ENCODE measurements at regions not wholly inside any gene's neighbourhood (a gene's known extent, or its start where the extent isn't known, plus 50 kb on each side); places are given as distances from the start of the nearest gene placed in this dataset.

DNA sequence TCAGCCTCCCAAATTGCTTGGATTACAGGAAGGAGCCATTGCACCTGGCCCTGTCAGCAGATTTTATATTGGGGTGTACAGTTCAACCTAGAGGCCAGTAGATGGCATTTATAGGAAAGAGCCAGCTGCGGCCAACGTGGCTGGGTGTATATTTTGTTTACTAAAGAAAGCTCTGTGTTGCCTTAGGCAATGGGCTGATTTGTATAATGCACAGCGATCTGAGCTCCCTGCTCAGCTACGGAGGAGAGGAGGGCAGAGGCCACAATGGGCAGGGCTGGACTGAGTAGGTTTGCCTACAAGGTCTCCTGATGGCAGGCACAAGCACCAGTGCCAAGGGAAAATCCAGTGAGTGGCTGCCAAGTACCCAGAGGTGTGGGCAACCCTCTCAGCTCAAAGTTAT, 282.4 kb downstream of the ARPP21 start:
- TF ChIP-seq, protein P1, sequence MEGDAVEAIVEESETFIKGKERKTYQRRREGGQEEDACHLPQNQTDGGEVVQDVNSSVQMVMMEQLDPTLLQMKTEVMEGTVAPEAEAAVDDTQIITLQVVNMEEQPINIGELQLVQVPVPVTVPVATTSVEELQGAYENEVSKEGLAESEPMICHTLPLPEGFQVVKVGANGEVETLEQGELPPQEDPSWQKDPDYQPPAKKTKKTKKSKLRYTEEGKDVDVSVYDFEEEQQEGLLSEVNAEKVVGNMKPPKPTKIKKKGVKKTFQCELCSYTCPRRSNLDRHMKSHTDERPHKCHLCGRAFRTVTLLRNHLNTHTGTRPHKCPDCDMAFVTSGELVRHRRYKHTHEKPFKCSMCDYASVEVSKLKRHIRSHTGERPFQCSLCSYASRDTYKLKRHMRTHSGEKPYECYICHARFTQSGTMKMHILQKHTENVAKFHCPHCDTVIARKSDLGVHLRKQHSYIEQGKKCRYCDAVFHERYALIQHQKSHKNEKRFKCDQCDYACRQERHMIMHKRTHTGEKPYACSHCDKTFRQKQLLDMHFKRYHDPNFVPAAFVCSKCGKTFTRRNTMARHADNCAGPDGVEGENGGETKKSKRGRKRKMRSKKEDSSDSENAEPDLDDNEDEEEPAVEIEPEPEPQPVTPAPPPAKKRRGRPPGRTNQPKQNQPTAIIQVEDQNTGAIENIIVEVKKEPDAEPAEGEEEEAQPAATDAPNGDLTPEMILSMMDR (tag by site-specific recombination; IDR thresholded peaks at IDR 0.05): no peak
- TF ChIP-seq, protein P2, sequence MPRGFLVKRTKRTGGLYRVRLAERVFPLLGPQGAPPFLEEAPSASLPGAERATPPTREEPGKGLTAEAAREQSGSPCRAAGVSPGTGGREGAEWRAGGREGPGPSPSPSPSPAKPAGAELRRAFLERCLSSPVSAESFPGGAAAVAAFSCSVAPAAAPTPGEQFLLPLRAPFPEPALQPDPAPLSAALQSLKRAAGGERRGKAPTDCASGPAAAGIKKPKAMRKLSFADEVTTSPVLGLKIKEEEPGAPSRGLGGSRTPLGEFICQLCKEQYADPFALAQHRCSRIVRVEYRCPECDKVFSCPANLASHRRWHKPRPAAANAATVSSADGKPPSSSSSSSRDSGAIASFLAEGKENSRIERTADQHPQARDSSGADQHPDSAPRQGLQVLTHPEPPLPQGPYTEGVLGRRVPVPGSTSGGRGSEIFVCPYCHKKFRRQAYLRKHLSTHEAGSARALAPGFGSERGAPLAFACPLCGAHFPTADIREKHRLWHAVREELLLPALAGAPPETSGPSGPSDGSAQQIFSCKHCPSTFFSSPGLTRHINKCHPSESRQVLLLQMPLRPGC (tag by site-specific recombination; IDR thresholded peaks at IDR 0.05): no peak
- TF ChIP-seq, protein P3, sequence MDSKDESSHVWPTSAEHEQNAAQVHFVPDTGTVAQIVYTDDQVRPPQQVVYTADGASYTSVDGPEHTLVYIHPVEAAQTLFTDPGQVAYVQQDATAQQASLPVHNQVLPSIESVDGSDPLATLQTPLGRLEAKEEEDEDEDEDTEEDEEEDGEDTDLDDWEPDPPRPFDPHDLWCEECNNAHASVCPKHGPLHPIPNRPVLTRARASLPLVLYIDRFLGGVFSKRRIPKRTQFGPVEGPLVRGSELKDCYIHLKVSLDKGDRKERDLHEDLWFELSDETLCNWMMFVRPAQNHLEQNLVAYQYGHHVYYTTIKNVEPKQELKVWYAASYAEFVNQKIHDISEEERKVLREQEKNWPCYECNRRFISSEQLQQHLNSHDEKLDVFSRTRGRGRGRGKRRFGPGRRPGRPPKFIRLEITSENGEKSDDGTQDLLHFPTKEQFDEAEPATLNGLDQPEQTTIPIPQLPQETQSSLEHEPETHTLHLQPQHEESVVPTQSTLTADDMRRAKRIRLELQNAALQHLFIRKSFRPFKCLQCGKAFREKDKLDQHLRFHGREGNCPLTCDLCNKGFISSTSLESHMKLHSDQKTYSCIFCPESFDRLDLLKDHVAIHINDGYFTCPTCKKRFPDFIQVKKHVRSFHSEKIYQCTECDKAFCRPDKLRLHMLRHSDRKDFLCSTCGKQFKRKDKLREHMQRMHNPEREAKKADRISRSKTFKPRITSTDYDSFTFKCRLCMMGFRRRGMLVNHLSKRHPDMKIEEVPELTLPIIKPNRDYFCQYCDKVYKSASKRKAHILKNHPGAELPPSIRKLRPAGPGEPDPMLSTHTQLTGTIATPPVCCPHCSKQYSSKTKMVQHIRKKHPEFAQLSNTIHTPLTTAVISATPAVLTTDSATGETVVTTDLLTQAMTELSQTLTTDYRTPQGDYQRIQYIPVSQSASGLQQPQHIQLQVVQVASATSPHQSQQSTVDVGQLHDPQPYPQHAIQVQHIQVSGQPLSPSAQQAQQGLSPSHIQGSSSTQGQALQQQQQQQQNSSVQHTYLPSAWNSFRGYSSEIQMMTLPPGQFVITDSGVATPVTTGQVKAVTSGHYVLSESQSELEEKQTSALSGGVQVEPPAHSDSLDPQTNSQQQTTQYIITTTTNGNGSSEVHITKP (tag by site-specific recombination; IDR thresholded peaks at IDR 0.05): no peak
- TF ChIP-seq ZNF621 (tag by site-specific recombination; IDR thresholded peaks at IDR 0.05): no peak
- no peak for TF ChIP-seq SETDB1 (IDR thresholded peaks at IDR 0.05; ENCODE audit: insufficient read length, low read length)
- no peak for TF ChIP-seq ZNF747 (tag by site-specific recombination; IDR thresholded peaks at IDR 0.05)
- TF ChIP-seq, protein P4, sequence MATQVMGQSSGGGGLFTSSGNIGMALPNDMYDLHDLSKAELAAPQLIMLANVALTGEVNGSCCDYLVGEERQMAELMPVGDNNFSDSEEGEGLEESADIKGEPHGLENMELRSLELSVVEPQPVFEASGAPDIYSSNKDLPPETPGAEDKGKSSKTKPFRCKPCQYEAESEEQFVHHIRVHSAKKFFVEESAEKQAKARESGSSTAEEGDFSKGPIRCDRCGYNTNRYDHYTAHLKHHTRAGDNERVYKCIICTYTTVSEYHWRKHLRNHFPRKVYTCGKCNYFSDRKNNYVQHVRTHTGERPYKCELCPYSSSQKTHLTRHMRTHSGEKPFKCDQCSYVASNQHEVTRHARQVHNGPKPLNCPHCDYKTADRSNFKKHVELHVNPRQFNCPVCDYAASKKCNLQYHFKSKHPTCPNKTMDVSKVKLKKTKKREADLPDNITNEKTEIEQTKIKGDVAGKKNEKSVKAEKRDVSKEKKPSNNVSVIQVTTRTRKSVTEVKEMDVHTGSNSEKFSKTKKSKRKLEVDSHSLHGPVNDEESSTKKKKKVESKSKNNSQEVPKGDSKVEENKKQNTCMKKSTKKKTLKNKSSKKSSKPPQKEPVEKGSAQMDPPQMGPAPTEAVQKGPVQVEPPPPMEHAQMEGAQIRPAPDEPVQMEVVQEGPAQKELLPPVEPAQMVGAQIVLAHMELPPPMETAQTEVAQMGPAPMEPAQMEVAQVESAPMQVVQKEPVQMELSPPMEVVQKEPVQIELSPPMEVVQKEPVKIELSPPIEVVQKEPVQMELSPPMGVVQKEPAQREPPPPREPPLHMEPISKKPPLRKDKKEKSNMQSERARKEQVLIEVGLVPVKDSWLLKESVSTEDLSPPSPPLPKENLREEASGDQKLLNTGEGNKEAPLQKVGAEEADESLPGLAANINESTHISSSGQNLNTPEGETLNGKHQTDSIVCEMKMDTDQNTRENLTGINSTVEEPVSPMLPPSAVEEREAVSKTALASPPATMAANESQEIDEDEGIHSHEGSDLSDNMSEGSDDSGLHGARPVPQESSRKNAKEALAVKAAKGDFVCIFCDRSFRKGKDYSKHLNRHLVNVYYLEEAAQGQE (tag by site-specific recombination; IDR thresholded peaks at IDR 0.05): no peak
- TF ChIP-seq ZNF24 (tag by site-specific recombination; IDR thresholded peaks at IDR 0.05): no peak
- TF ChIP-seq, protein P5, sequence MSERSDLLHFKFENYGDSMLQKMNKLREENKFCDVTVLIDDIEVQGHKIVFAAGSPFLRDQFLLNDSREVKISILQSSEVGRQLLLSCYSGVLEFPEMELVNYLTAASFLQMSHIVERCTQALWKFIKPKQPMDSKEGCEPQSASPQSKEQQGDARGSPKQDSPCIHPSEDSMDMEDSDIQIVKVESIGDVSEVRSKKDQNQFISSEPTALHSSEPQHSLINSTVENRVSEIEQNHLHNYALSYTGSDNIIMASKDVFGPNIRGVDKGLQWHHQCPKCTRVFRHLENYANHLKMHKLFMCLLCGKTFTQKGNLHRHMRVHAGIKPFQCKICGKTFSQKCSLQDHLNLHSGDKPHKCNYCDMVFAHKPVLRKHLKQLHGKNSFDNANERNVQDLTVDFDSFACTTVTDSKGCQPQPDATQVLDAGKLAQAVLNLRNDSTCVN (tag by site-specific recombination; optimal IDR thresholded peaks at IDR 0.05): no peak

All from HEK293 (cell line).